ENCODE measurements at regions not wholly inside any gene's neighbourhood (a gene's known extent, or its start where the extent isn't known, plus 50 kb on each side); places are given as distances from the start of the nearest gene placed in this dataset.
"Not testable (repeated sequence)": the region's sequence is repeated elsewhere in the genome, so short reads cannot be mapped to it uniquely, and the experiment has no call there.

GRCh38 chr21:27339902-27340301 lies 373.0 kb upstream of the ADAMTS5 start:
- Histone ChIP-seq H4K20me1 (ENCODE audit: low read depth, low read length) (no peaks in the 10 kb centered on the region), H3K4me3 (ENCODE audit: insufficient read depth, low read length, poor library complexity, severe bottlenecking) (no peak overlapping the region), H3K4me2 (ENCODE audit: low read depth, low read length, poor library complexity, severe bottlenecking) (no peak overlapping the region), H3K9me3 (ENCODE audit: insufficient read depth, low read length) (no peaks in the 10 kb centered on the region), H3F3A (ENCODE audit: insufficient read depth) (no peaks in the 10 kb centered on the region), H3K27ac (ENCODE audit: low read depth, low read length) (no peak overlapping the region), H3K27me3 (ENCODE audit: low read length) (no peaks in the 10 kb centered on the region), H3K9me2 (replicated peaks; ENCODE audit: insufficient read depth, low read length) (no peaks in the 10 kb centered on the region), H3K36me3 (ENCODE audit: low read length) (no peaks in the 10 kb centered on the region), H3K79me2 (ENCODE audit: insufficient read depth, low read length) (no peaks in the 10 kb centered on the region), H3K9ac (ENCODE audit: low read length) (no peak overlapping the region), H2AFZ (ENCODE audit: low read depth, low read length, severe bottlenecking) (no peak overlapping the region)
- no peak for TF ChIP-seq EZH2phosphoT487 (conservative IDR thresholded peaks at IDR 0.05; ENCODE audit: low read length)
- no peak for TF ChIP-seq CTCF (IDR thresholded peaks at IDR 0.05; ENCODE audit: insufficient read depth, low read length, poor library complexity, severe bottlenecking)

GRCh38 chr21:27338007-27338406 lies 371.1 kb upstream of the ADAMTS5 start:
- not testable (repeated sequence) for H3K9ac ChIP-seq (ENCODE audit: low read length); H3K4me2 ChIP-seq (ENCODE audit: low read depth, low read length, poor library complexity, severe bottlenecking); H3K79me2 ChIP-seq (ENCODE audit: insufficient read depth, low read length); H3K36me3 ChIP-seq (ENCODE audit: low read length); H3K4me3 ChIP-seq (ENCODE audit: insufficient read depth, low read length, poor library complexity, severe bottlenecking); H4K20me1 ChIP-seq (ENCODE audit: low read depth, low read length); H3F3A ChIP-seq (ENCODE audit: insufficient read depth); H3K27me3 ChIP-seq (ENCODE audit: low read length); H3K27ac ChIP-seq (ENCODE audit: low read depth, low read length); H3K9me2 ChIP-seq (replicated peaks; ENCODE audit: insufficient read depth, low read length); H3K9me3 ChIP-seq (ENCODE audit: insufficient read depth, low read length); H2AFZ ChIP-seq (ENCODE audit: low read depth, low read length, severe bottlenecking)

- Histone ChIP-seq H3K27me3 (ENCODE audit: low read length) (no peaks in the 10 kb centered on the region), H3K9ac (ENCODE audit: low read length) (no peak overlapping the region), H2AFZ (ENCODE audit: low read depth, low read length, severe bottlenecking) (no peak overlapping the region), H3K4me2 (ENCODE audit: low read depth, low read length, poor library complexity, severe bottlenecking) (no peak overlapping the region), H3K36me3 (ENCODE audit: low read length) (no peaks in the 10 kb centered on the region), H4K20me1 (ENCODE audit: low read depth, low read length) (no peaks in the 10 kb centered on the region), H3K27ac (ENCODE audit: low read depth, low read length) (no peak overlapping the region), H3K79me2 (ENCODE audit: insufficient read depth, low read length) (no peaks in the 10 kb centered on the region), H3K9me3 (ENCODE audit: insufficient read depth, low read length) (0 out of 2 replicates have a peak, but pooled peaks cover 4% of the 10 kb centered on the region), H3K4me3 (ENCODE audit: insufficient read depth, low read length, poor library complexity, severe bottlenecking) (no peak overlapping the region), H3K9me2 (replicated peaks; ENCODE audit: insufficient read depth, low read length) (no peaks in the 10 kb centered on the region), H3F3A (ENCODE audit: insufficient read depth) (no peaks in the 10 kb centered on the region)
- TF ChIP-seq CTCF (IDR thresholded peaks at IDR 0.05; ENCODE audit: insufficient read depth, low read length, poor library complexity, severe bottlenecking) (no peak), EZH2phosphoT487 (conservative IDR thresholded peaks at IDR 0.05; ENCODE audit: low read length) (no peak)
These were observed 366.2 kb upstream of the ADAMTS5 start for GRCh38 chr21:27333096-27333495.

GRCh38 chr21:27329255-27329851 lies 362.5 kb upstream of the ADAMTS5 start:
- Histone ChIP-seq H3K9me2 (replicated peaks; ENCODE audit: insufficient read depth, low read length) (no peaks in the 10 kb centered on the region), H3K4me3 (ENCODE audit: insufficient read depth, low read length, poor library complexity, severe bottlenecking) (no peak overlapping the region), H3K27me3 (ENCODE audit: low read length) (no peaks in the 10 kb centered on the region), H3K27ac (ENCODE audit: low read depth, low read length) (no peak overlapping the region), H3F3A (ENCODE audit: insufficient read depth) (no peaks in the 10 kb centered on the region), H3K4me2 (ENCODE audit: low read depth, low read length, poor library complexity, severe bottlenecking) (no peak overlapping the region), H2AFZ (ENCODE audit: low read depth, low read length, severe bottlenecking) (no peak overlapping the region), H3K79me2 (ENCODE audit: insufficient read depth, low read length) (no peaks in the 10 kb centered on the region), H3K9me3 (ENCODE audit: insufficient read depth, low read length) (0 out of 2 replicates have a peak, but pooled peaks cover 4% of the 10 kb centered on the region), H3K36me3 (ENCODE audit: low read length) (no peaks in the 10 kb centered on the region), H3K9ac (ENCODE audit: low read length) (no peak overlapping the region), H4K20me1 (ENCODE audit: low read depth, low read length) (no peaks in the 10 kb centered on the region)
- TF ChIP-seq CTCF (IDR thresholded peaks at IDR 0.05; ENCODE audit: insufficient read depth, low read length, poor library complexity, severe bottlenecking): no peak
- TF ChIP-seq EZH2phosphoT487 (conservative IDR thresholded peaks at IDR 0.05; ENCODE audit: low read length): no peak
